DND-41 (cell line): ENCODE measurements at regions not wholly inside any gene's neighbourhood (a gene's known extent, or its start where the extent isn't known, plus 50 kb on each side); places are given as distances from the start of the nearest gene placed in this dataset.

ENCODE experiments used
- EZH2 ChIP-seq: IDR thresholded peaks from 3 replicates; pipeline ENCODE4 v1.6.1; 2012; ENCODE audit warnings: borderline replicate concordance, low read depth, mild to moderate bottlenecking, moderate library complexity, low read length, inconsistent platforms; ENCODE audit not compliant: severe bottlenecking
- TF ChIP-seq, protein P1 (sequence below): IDR thresholded peaks from 2 replicates; pipeline ENCODE4 v1.5.1; 2012; ENCODE audit warnings: borderline replicate concordance, low read length, moderate library complexity, mild to moderate bottlenecking; ENCODE audit not compliant: poor library complexity, severe bottlenecking; ENCODE audit errors: extremely low read depth

DNA sequence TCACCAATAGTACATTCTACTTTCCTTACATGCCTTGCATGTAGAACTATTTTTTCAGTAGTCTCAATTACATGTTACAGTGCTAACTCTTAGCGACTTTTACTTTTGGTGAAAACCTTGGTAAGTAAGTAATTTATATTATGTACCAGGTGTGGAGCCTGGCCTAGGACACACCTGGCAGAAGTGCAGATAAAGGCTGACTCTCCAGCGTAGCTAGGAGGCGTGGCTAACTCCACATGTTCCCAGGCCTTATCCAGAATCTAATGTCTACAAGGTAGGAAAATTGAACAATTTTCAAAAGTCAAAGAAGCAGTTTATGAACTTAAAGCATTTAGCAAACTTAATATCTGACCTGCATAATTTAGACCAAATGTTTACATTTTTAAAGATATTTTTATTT is 157.4 kb downstream of the DHRS2 start:
- TF ChIP-seq, protein P1, sequence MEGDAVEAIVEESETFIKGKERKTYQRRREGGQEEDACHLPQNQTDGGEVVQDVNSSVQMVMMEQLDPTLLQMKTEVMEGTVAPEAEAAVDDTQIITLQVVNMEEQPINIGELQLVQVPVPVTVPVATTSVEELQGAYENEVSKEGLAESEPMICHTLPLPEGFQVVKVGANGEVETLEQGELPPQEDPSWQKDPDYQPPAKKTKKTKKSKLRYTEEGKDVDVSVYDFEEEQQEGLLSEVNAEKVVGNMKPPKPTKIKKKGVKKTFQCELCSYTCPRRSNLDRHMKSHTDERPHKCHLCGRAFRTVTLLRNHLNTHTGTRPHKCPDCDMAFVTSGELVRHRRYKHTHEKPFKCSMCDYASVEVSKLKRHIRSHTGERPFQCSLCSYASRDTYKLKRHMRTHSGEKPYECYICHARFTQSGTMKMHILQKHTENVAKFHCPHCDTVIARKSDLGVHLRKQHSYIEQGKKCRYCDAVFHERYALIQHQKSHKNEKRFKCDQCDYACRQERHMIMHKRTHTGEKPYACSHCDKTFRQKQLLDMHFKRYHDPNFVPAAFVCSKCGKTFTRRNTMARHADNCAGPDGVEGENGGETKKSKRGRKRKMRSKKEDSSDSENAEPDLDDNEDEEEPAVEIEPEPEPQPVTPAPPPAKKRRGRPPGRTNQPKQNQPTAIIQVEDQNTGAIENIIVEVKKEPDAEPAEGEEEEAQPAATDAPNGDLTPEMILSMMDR = no peak
- TF ChIP-seq EZH2 = no peak
